Coronary artery (tissue), 2 donors: ENCODE measurements at regions not wholly inside any gene's neighbourhood (a gene's known extent, or its start where the extent isn't known, plus 50 kb on each side); places are given as distances from the start of the nearest gene placed in this dataset.

Experiments used
- DNase-seq: peaks from one replicate; pipeline ENCODE4 v3.0.0-alpha.2; 2017; ENCODE audit warnings: low spot score
- H3K27ac ChIP-seq, 2 donors: fragments of 200-600 bp; sonication (generic); one replicate each; pipeline ENCODE4 v1.5.1; 2016 to 2019
- H3K4me3 ChIP-seq: fragments of 200-600 bp; sonication (generic); 2 replicates; pipeline ENCODE4 v1.5.1; 2016; ENCODE audit warnings: mild to moderate bottlenecking, moderate library complexity
- TF ChIP-seq, protein P1 (sequence below): fragments of 200-600 bp; sonication (generic); IDR thresholded peaks from one replicate; pipeline ENCODE4 v1.5.1; 2019; ENCODE audit warnings: antibody characterized with exemption

DNA sequence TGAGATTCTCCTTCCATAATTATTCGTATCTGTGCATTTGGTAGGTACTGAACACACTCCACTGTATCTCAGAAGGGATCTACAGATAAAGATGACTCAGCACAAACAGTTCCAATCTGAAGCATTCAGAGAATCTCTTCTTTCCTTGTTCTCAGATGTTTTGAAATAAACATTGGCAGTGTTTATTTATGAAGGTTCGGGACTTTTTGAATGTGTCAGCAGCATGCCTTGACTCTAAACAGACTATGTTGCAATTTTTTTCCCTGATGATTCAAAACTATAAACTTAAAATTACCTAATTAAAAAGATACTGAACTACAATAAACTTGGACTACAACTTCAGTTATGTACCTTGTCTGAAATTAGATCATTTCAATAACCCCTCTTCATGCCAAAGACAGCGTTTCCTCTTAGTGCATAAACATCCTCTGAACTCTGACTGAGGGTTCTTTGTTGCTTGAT is 612.9 kb upstream of the TBL1XR1 start:
- TF ChIP-seq, protein P1, sequence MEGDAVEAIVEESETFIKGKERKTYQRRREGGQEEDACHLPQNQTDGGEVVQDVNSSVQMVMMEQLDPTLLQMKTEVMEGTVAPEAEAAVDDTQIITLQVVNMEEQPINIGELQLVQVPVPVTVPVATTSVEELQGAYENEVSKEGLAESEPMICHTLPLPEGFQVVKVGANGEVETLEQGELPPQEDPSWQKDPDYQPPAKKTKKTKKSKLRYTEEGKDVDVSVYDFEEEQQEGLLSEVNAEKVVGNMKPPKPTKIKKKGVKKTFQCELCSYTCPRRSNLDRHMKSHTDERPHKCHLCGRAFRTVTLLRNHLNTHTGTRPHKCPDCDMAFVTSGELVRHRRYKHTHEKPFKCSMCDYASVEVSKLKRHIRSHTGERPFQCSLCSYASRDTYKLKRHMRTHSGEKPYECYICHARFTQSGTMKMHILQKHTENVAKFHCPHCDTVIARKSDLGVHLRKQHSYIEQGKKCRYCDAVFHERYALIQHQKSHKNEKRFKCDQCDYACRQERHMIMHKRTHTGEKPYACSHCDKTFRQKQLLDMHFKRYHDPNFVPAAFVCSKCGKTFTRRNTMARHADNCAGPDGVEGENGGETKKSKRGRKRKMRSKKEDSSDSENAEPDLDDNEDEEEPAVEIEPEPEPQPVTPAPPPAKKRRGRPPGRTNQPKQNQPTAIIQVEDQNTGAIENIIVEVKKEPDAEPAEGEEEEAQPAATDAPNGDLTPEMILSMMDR: no peak
- peak overlapping the region in 1 of 2 donors; percentile 6 for H3K27ac ChIP-seq
- no peak overlapping the region for H3K4me3 ChIP-seq
- DNase-seq: no peak

DNA sequence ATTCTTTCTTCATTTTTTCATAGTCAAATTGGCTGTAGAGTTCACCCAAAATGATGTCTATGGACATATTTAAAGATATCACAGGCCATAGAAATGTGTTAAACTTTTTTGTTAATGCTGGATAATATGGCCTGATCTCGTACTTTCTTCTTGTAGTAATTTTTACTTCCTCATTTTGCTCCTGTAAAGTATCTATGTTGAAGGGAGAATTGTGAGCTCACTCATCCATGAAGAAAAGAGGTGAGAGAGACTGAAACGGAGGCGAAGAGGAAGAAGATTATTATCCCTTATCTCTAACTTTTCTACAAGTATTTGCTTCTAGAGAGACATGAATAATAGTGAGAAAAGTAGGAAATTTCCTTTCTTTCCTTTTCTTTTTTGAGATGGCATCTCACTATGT is 613.8 kb upstream of the TBL1XR1 start:
- TF ChIP-seq, protein P1: no peak
- DNase-seq: no peak

DNA sequence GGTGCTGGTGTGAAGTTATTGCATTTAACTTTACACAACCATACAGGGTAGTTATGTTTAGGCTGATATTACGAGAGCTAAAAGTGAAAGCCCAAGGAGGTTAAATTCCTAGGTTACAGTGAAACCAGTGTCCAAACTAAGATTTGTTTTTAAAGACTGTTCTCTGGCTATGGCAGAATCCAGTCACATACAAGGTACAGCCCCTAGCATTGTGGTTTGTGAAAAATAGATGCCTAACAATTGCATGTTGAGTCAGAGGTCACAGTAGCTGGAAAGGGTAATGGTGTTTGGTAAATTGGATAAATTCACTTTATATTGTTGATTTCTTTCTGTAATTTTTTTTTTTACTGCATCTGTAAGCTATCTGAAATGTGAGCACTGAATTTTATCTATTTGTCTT is 614.6 kb upstream of the TBL1XR1 start:
- H3K27ac ChIP-seq: peak overlapping the region in 1 of 2 donors; percentile 35
- DNase-seq: no peak
- TF ChIP-seq, protein P1: no peak
- H3K4me3 ChIP-seq: no peak overlapping the region

More for the DNA sequence above, 613.8 kb upstream of the TBL1XR1 start:
- no peak overlapping the region for H3K4me3 ChIP-seq
- H3K27ac ChIP-seq: no peak overlapping the region

DNA sequence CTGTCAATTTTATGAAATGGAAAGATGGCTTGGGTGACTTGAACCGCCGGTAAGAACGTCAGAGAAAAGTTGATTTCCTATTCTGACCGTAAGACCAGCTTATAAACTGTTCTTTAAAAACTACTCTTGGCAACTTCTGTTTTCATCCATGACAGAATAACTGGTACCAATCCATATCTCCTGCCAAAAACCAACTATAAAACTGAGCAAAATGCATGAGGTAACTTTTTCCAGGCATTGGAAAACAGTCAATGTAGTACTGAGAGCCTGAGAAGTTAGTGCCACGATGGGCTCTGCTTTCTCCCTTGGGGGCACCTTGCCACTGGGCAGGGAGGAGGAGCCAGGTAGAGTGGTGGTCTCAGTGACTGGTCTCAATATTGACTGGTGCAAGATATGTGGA is 615.2 kb upstream of the TBL1XR1 start:
- TF ChIP-seq, protein P1: no peak
- DNase-seq: no peak
- no peak overlapping the region for H3K4me3 ChIP-seq
- peak overlapping the region; percentile 23 to 58 for H3K27ac ChIP-seq

DNA sequence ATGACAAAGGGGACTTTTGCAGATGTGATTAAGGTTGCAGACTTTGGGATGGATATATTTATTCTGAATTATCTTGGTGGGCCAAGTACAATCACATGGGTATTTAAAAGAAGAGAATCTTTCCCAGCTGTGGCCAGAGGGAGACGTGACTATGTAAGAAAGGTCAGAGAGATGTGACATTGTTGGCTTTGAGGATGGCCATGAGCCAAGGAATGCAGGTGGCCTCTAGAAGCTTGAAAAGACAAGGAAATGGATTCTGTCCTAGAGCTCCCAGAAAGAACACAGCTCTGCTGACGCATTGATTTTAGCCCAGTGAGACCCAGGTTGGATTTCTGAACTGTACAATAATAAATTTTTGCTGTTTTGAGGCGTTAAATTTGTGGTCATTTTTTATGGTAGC is 616.0 kb upstream of the TBL1XR1 start:
- DNase-seq: no peak
- TF ChIP-seq, protein P1: no peak
- Histone ChIP-seq H3K27ac (peak overlapping the region; percentile 36 to 58), H3K4me3 (no peak overlapping the region)

DNA sequence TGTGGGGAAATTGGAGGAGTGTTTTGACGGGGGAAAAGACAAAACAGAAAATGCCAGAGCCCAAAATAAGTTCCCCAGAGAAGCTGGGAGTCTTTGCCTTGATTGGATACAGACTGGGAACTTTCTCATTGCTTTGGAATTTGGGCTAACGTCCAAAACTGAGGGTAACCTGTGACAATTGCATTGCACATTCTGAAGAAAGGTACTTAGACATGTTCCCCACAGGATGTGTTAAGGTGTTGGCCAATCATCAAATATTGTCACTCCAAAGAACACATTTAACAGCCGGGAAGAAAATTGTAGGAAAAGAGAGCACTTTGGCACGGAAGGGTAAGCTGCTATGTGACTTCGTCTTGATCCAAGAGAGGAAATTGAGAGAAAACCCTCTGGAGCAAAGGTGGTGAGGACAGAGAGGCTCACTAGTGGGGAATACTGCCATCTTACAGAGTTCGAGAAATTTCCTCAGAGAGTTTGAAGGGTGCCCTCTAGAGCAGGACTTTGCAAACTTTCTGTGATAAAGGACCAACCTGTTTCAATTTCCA is 619.5 kb upstream of the TBL1XR1 start:
- H3K27ac ChIP-seq: peak overlapping the region; percentile 73 to 84
- DNase-seq: no peak

DNA sequence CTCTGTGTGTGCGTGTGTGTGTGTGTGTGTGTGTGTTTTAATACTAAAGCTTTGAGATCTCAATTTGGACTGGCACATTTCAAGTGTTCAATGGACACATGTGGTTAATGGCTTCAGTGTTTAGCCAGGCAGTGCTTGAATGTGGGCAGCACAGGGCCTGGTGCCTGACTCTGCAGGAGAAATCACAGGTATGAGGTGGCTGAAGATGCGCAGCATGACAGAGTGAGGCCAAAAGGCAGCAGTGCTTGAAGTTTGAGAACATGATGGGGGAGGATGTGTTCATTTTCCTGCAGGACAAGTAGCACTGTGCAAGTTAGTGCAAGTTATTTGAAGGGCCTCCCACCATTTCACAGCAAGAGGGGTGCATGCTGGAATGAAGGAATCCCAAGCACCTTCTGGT is 620.5 kb upstream of the TBL1XR1 start:
- peak overlapping the region in 1 of 2 donors; percentile 84 for H3K27ac ChIP-seq
- H3K4me3 ChIP-seq: no peak overlapping the region

More for the DNA sequence above, 619.5 kb upstream of the TBL1XR1 start:
- TF ChIP-seq, protein P1: no peak
- H3K4me3 ChIP-seq: no peak overlapping the region

More for the DNA sequence above, 620.5 kb upstream of the TBL1XR1 start:
- TF ChIP-seq, protein P1: no peak
- no peak for DNase-seq
